HFFc6 (cell line): ENCODE measurements at regions not wholly inside any gene's neighbourhood (a gene's known extent, or its start where the extent isn't known, plus 50 kb on each side); places are given as distances from the start of the nearest gene placed in this dataset.

Source experiments
- DNase-seq: peaks from one replicate; pipeline ENCODE4 v3.0.0-alpha.2; 2018
- H3K27ac Mint-ChIP-seq: 2 replicates; pipeline ENCODE4 v1.8.0; 2020; ENCODE audit warnings: mild to moderate bottlenecking, mixed read lengths
- H3K27me3 Mint-ChIP-seq: 2 replicates; pipeline ENCODE4 v1.8.0; 2021; ENCODE audit warnings: mild to moderate bottlenecking, moderate library complexity, mixed read lengths; ENCODE audit not compliant: insufficient read depth
- H3K36me3 Mint-ChIP-seq: 2 replicates; pipeline ENCODE4 v1.8.0; 2021; ENCODE audit warnings: low read depth, mixed read lengths
- H3K4me1 Mint-ChIP-seq: 2 replicates; pipeline ENCODE4 v1.8.0; 2020; ENCODE audit warnings: low read depth, mixed read lengths
- H3K4me3 Mint-ChIP-seq: 2 replicates; pipeline ENCODE4 v1.8.0; 2020; ENCODE audit warnings: mild to moderate bottlenecking, moderate library complexity, mixed read lengths
- H3K9me3 Mint-ChIP-seq: 2 replicates; pipeline ENCODE4 v1.8.0; 2020; ENCODE audit warnings: mild to moderate bottlenecking, mixed read lengths
- TF ChIP-seq, protein P1 (sequence below): fragments of 200-600 bp; sonication (generic); IDR thresholded peaks from 2 replicates; pipeline ENCODE4 v1.5.0; 2021; ENCODE audit warnings: antibody characterized with exemption, mild to moderate bottlenecking

DNA sequence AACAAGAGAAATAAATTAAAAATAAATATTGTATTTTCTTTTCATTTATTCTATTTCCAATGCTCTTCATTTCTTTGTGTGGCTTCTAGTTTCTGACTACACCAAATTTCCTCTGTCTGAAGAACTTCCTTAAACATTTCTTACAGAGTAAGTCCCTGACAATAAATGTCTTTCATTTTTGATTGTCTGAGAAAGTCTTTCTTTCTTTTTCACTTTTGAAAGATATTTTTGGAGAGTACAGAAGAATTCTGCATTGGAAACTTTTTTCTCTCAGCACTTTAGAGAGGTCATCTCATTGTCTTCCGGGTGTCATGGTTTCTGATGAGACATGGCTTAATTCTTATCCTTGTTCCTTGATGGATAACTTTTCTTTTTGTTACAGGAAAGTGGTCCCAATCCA lies 119.6 kb downstream of the MOBP start:
- TF ChIP-seq, protein P1, sequence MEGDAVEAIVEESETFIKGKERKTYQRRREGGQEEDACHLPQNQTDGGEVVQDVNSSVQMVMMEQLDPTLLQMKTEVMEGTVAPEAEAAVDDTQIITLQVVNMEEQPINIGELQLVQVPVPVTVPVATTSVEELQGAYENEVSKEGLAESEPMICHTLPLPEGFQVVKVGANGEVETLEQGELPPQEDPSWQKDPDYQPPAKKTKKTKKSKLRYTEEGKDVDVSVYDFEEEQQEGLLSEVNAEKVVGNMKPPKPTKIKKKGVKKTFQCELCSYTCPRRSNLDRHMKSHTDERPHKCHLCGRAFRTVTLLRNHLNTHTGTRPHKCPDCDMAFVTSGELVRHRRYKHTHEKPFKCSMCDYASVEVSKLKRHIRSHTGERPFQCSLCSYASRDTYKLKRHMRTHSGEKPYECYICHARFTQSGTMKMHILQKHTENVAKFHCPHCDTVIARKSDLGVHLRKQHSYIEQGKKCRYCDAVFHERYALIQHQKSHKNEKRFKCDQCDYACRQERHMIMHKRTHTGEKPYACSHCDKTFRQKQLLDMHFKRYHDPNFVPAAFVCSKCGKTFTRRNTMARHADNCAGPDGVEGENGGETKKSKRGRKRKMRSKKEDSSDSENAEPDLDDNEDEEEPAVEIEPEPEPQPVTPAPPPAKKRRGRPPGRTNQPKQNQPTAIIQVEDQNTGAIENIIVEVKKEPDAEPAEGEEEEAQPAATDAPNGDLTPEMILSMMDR = no peak
- DNase-seq = no peak
- H3K9me3 Mint-ChIP-seq = no peaks in the 10 kb centered on the region
- no peak overlapping the region for H3K4me3 Mint-ChIP-seq
- peaks cover 4% of the 10 kb centered on the region for H3K27me3 Mint-ChIP-seq
- H3K36me3 Mint-ChIP-seq = no peaks in the 10 kb centered on the region
- no peak overlapping the region for H3K27ac Mint-ChIP-seq
- no peaks in the 10 kb centered on the region for H3K4me1 Mint-ChIP-seq

DNA sequence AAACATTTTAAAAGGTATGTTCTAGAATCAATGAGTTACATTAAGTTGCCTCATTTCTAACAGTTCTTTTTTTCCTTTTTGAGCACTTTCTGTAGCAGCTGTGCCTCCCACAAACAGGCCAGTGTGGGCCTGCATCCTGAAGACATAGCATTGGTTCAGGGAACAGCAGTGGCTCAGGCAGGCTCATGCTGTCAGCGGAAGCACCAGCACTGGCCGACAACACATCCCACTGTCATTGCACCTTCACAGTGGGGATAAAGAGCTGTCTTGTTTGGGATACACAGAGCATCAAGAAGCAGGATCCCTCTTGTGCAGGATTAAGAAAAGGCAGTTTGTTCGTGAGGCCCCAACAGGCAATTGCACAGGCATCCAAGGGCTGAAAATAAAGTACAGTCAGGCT lies 123.3 kb downstream of the MOBP start:
- no peaks in the 10 kb centered on the region for H3K9me3 Mint-ChIP-seq
- H3K36me3 Mint-ChIP-seq = no peaks in the 10 kb centered on the region
- TF ChIP-seq, protein P1 = no peak
- DNase-seq = no peak
- H3K27ac Mint-ChIP-seq = no peak overlapping the region
- no peaks in the 10 kb centered on the region for H3K4me1 Mint-ChIP-seq
- peaks cover 1% of the 10 kb centered on the region; the same call in 1 of the 2 replicates for H3K27me3 Mint-ChIP-seq
- H3K4me3 Mint-ChIP-seq = no peak overlapping the region

DNA sequence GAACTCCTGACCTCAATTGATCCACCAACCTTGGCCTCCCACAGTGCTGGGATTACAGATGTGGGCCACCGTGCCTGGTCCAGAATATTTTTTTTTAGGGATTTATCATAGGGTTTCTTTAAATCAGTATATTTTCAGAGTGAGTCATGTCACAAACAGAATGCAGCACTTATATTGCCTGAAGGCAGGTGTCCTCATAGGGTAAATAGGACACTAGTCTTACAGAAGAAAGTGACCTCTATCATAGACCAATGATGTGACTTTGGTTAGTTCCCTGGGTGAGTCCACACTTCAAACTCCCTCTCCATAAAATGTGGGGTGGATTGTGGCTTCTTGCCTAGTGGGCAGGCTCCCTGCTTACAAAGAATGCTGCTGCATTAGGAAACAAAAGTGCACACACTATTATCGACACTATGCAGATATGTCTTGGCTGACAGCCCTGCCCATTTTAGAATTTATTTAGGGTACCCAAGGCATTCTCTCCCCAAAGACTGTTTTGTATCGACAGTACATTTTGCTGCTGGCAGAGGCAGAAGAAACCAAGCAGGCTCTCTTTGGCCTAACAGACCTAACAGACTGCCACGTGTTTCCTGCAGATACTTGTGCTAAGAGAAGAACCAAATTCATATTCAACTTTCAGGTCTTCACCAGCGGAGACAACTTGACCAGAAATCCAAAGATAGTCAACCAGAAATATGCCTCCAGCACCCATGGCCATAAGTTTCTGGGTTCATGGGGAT lies 125.0 kb downstream of the MOBP start:
- peak; percentile 12 for DNase-seq
- H3K4me1 Mint-ChIP-seq = no peaks in the 10 kb centered on the region
- TF ChIP-seq, protein P1 = no peak
- H3K27me3 Mint-ChIP-seq = peaks cover 6% of the 10 kb centered on the region
- no peak overlapping the region for H3K4me3 Mint-ChIP-seq
- H3K27ac Mint-ChIP-seq = no peak overlapping the region
- H3K36me3 Mint-ChIP-seq = no peaks in the 10 kb centered on the region
- H3K9me3 Mint-ChIP-seq = no peaks in the 10 kb centered on the region

DNA sequence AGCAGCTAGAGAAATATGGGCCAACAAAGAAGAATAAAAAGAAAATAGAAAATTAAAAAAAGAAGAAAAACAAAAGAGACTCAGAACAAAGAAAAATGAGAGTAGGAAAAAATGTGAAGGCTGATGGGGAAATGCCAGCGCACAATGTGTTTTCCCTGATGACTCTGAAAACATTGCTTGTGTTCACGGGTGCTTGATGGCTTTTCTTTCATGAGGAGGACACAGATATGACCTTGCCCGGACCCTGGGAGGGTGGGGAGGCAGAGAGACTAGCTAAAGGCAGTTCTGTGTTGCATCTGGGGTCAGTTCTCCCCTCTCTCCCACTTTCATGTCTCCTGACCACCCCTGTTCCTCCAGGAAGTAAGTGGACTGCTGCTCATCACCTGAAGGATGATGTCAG lies 125.9 kb downstream of the MOBP start:
- Mint-ChIP-seq H3K27me3 (peaks cover 9% of the 10 kb centered on the region), H3K4me1 (no peaks in the 10 kb centered on the region), H3K9me3 (no peaks in the 10 kb centered on the region), H3K4me3 (no peak overlapping the region), H3K36me3 (no peaks in the 10 kb centered on the region), H3K27ac (no peak overlapping the region)
- TF ChIP-seq, protein P1 = no peak
- DNase-seq = no peak

DNA sequence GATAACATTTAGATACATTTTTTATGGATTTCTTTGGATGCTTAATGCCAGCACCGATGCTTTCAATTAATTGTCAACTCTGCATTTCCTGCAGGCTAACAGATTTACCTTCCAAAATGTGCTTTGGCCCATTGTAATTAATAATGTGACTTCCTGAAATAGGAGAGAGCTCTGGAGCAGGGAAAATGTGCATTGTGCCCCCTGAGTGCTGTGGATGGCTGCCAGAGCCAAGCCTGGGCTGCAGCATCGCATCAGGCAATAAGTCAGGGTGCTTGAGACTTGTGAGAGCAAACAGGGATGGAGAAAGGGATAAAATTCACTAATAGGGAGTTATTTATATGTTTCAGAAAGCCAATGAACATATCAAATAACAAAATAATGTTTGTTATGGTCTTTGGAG lies 133.8 kb downstream of the MOBP start:
- Mint-ChIP-seq H3K27ac (no peak overlapping the region), H3K9me3 (no peaks in the 10 kb centered on the region), H3K27me3 (peaks cover 9% of the 10 kb centered on the region), H3K4me3 (no peak overlapping the region), H3K36me3 (no peaks in the 10 kb centered on the region), H3K4me1 (no peaks in the 10 kb centered on the region)
- TF ChIP-seq, protein P1 = no peak
- DNase-seq = no peak
